Mesendoderm (in vitro differentiated cells): ENCODE measurements at regions not wholly inside any gene's neighbourhood (a gene's known extent, or its start where the extent isn't known, plus 50 kb on each side); places are given as distances from the start of the nearest gene placed in this dataset.
A peak's percentile ranks its signal among the peaks of the same experiment; 100 is the strongest.

Experiments
- DNase-seq: peaks from one replicate; pipeline ENCODE4 v3.0.0; 2013
- H2AK5ac ChIP-seq: 2 replicates; pipeline ENCODE4 v1.6.1; 2013; ENCODE audit warnings: low read length, inconsistent platforms
- H2BK120ac ChIP-seq: 2 replicates; pipeline ENCODE4 v1.6.1; 2013; ENCODE audit warnings: low read depth, mild to moderate bottlenecking, low read length, moderate library complexity, mixed read lengths
- H2BK15ac ChIP-seq: replicated peaks from 2 replicates; pipeline ENCODE4 v1.6.1; 2013; ENCODE audit warnings: low read depth, mild to moderate bottlenecking, moderate library complexity
- H2BK5ac ChIP-seq: 2 replicates; pipeline ENCODE4 v1.6.1; 2013; ENCODE audit warnings: low read length, inconsistent platforms
- H3K18ac ChIP-seq: 2 replicates; pipeline ENCODE4 v1.6.1; 2013; ENCODE audit warnings: mild to moderate bottlenecking, low read length, mixed read lengths
- H3K23ac ChIP-seq: one replicate; pipeline ENCODE4 v1.6.1; 2013; ENCODE audit warnings: low read length
- H3K27ac ChIP-seq: 2 replicates; pipeline ENCODE4 v1.5.1; 2013; ENCODE audit warnings: low read depth, mild to moderate bottlenecking, inconsistent platforms, low read length, moderate library complexity
- H3K27me3 ChIP-seq: 2 replicates; pipeline ENCODE4 v1.6.1; 2013; ENCODE audit warnings: low read length, control low read depth, mild to moderate bottlenecking, inconsistent platforms; ENCODE audit not compliant: insufficient read depth, poor library complexity
- H3K36me3 ChIP-seq: 2 replicates; pipeline ENCODE4 v1.6.1; 2013; ENCODE audit warnings: low read length, inconsistent platforms; ENCODE audit not compliant: control insufficient read depth, insufficient read depth
- H3K4ac ChIP-seq: one replicate; pipeline ENCODE4 v1.6.1; 2013; ENCODE audit warnings: low read depth, mild to moderate bottlenecking, low read length, moderate library complexity
- H3K4me1 ChIP-seq: 2 replicates; pipeline ENCODE4 v1.6.1; 2013; ENCODE audit warnings: low read depth, low read length, inconsistent platforms; ENCODE audit not compliant: control insufficient read depth
- H3K4me2 ChIP-seq: 2 replicates; pipeline ENCODE4 v1.6.1; 2013; ENCODE audit warnings: low read length
- H3K4me3 ChIP-seq: 2 replicates; pipeline ENCODE4 v1.5.1; 2013; ENCODE audit warnings: mild to moderate bottlenecking, low read length
- H3K56ac ChIP-seq: one replicate; pipeline ENCODE4 v1.6.1; 2013; ENCODE audit warnings: low read length
- H3K79me1 ChIP-seq: 2 replicates; pipeline ENCODE4 v1.6.1; 2013; ENCODE audit warnings: low read length, inconsistent platforms
- H3K79me2 ChIP-seq: 2 replicates; pipeline ENCODE4 v1.6.1; 2013; ENCODE audit warnings: mild to moderate bottlenecking, low read length; ENCODE audit not compliant: control insufficient read depth, insufficient read depth
- H3K9ac ChIP-seq: 2 replicates; pipeline ENCODE4 v1.6.1; 2013; ENCODE audit warnings: low read length, inconsistent platforms
- H4K5ac ChIP-seq: one replicate; pipeline ENCODE4 v1.6.1; 2013; ENCODE audit warnings: low read length
- H4K8ac ChIP-seq: one replicate; pipeline ENCODE4 v1.6.1; 2013; ENCODE audit warnings: low read depth, mild to moderate bottlenecking, control low read depth, low read length, moderate library complexity
- WGBS: extraction: QIAGEN DNeasy Blood & Tissue Kit; methylation state at CpG from one replicate; pipeline ENCODE4 v1.1.7; 2013; ENCODE audit warnings: low lambda C conversion rate, missing lambda C conversion rate; ENCODE audit not compliant: insufficient coverage; ENCODE audit errors: extremely low coverage; 5-methylcytosine and 5-hydroxymethylcytosine counted together

- DNase-seq: peak; percentile 69
- Histone ChIP-seq H3K4ac (no peak overlapping the region), H3K4me3 (no peak overlapping the region), H4K8ac (no peak overlapping the region), H3K23ac (no peak overlapping the region), H3K56ac (no peak overlapping the region), H2BK120ac (peak overlapping the region; percentile 49), H3K36me3 (no peaks in the 10 kb centered on the region), H3K4me1 (no peaks in the 10 kb centered on the region), H2BK15ac (no peak overlapping the region), H2BK5ac (no peak overlapping the region), H3K9ac (no peak overlapping the region), H3K27me3 (no peaks in the 10 kb centered on the region), H3K79me2 (no peaks in the 10 kb centered on the region), H3K79me1 (no peaks in the 10 kb centered on the region), H3K27ac (no peak overlapping the region), H2AK5ac (no peak overlapping the region), H3K4me2 (no peak overlapping the region), H3K18ac (no peak overlapping the region), H4K5ac (no peak overlapping the region)
- no CpG with 5 or more reads among the region's 5 CpGs for WGBS
These were observed 83.2 kb upstream of the FST start for GRCh38 chr5:53397141-53397757.

DNA sequence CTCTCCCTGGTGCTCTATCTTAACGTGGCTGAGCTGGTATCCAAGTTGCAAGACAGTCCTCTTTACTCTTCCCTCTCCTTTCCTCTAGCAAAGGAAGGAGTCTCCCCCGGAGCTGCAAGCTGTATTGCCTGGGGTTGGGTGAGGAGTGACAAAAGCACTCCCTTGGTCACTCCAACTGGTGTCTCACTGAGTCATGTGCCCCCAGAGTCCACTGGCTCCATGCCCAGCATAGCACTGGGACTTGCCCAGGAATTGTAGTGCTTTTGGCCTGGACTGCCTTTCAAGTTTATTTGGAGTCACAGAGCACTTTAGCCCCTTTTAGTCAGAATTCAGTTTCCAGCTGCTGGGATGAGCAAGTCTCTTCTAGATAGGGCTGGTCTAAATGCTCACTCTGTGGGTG is 82.6 kb upstream of the FST start:
- Histone ChIP-seq H2AK5ac (no peak overlapping the region), H3K79me2 (no peaks in the 10 kb centered on the region), H3K36me3 (no peaks in the 10 kb centered on the region), H3K56ac (peak overlapping the region; percentile 68), H2BK5ac (peak overlapping the region; percentile 10), H2BK15ac (no peak overlapping the region), H3K4me2 (no peak overlapping the region), H4K8ac (no peak overlapping the region), H3K27me3 (no peaks in the 10 kb centered on the region), H3K18ac (no peak overlapping the region), H3K9ac (no peak overlapping the region), H3K4me1 (no peaks in the 10 kb centered on the region), H3K23ac (no peak overlapping the region), H3K4me3 (no peak overlapping the region), H3K79me1 (no peaks in the 10 kb centered on the region), H3K27ac (peak overlapping the region; percentile 38), H4K5ac (no peak overlapping the region), H2BK120ac (no peak overlapping the region), H3K4ac (no peak overlapping the region)
- no CpG with 5 or more reads among the region's 2 CpGs for WGBS
- peak; percentile 37 for DNase-seq

DNA sequence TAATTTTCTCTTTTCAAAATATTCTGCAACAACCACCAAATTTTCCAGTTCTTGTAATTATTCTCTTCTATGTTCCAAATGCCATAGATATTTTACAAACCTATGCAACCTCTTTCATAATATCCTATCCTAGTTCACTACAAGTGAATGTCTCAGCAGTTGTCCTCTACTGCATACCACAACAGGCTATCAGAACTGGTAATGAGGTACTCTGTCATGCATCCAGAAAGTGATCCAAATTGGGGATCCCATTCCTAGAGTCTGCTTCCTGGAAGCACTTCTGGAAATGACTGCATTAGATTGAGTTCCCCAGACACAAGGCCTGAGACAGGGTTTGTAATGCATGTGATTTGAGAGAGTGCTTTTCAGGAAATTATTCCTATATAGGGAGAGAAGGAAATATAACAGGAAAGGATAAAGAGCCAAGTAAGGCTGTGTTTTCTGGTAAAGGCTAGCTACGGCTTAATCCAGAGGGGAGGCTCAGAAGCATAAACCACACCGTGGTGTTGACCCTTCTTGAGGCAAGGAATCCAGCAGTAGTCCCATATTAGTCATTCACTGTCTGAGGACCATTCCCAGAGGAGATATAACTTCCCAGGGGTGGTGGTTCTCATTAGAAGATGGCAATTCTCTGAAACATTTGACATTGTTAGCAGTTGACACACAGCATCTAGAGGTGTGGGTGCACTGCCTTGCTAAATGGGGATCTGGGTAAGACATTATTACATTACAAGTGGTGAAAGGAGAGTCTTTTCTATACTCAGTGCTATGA is 80.3 kb upstream of the FST start:
- Histone ChIP-seq H3K36me3 (no peaks in the 10 kb centered on the region), H3K23ac (no peak overlapping the region), H3K4me3 (no peak overlapping the region), H3K56ac (no peak overlapping the region), H3K79me1 (no peaks in the 10 kb centered on the region), H4K5ac (no peak overlapping the region), H3K4me1 (no peaks in the 10 kb centered on the region), H3K18ac (no peak overlapping the region), H2BK15ac (no peak overlapping the region), H3K79me2 (no peaks in the 10 kb centered on the region), H2BK5ac (no peak overlapping the region), H2AK5ac (no peak overlapping the region), H4K8ac (no peak overlapping the region), H3K9ac (no peak overlapping the region), H3K4ac (no peak overlapping the region), H3K4me2 (no peak overlapping the region), H3K27ac (no peak overlapping the region), H3K27me3 (no peaks in the 10 kb centered on the region), H2BK120ac (no peak overlapping the region)
- WGBS: no CpG with 5 or more reads among the region's 2 CpGs
- no peak for DNase-seq

DNA sequence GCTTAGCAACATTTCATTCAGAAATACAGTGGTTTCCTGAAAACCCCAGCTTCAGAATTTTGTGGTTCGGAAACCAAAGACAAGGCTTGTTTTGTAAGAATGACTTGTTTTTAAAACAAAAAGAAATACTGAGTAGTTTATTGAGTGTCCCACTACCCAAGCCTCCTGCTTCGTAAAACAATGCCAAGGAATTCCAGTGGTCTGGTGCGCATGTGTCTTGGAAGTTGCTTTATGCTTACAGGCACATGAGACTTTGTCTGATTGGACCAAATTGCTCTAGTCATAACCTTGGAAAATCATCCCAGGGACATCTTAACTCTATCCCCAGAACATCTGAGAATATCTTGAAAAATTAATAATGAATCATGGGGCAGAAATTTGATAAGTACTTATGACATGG is 77.1 kb upstream of the FST start:
- Histone ChIP-seq H3K23ac (no peak overlapping the region), H4K5ac (no peak overlapping the region), H3K27ac (no peak overlapping the region), H2AK5ac (no peak overlapping the region), H3K36me3 (no peaks in the 10 kb centered on the region), H4K8ac (no peak overlapping the region), H3K9ac (no peak overlapping the region), H2BK15ac (no peak overlapping the region), H3K4ac (no peak overlapping the region), H3K79me2 (no peaks in the 10 kb centered on the region), H3K4me2 (no peak overlapping the region), H3K56ac (no peak overlapping the region), H3K4me1 (no peaks in the 10 kb centered on the region), H3K18ac (no peak overlapping the region), H3K4me3 (no peak overlapping the region), H2BK5ac (no peak overlapping the region), H3K27me3 (no peaks in the 10 kb centered on the region), H3K79me1 (no peaks in the 10 kb centered on the region), H2BK120ac (no peak overlapping the region)
- no CpG with 5 or more reads among the region's 3 CpGs for WGBS
- no peak for DNase-seq

GRCh38 chr5:53403758-53404157 is 76.7 kb upstream of the FST start:
- no peak overlapping the region for H3K4me2 ChIP-seq
- no peak overlapping the region for H4K5ac ChIP-seq
- no CpG with 5 or more reads among the region's 2 CpGs for WGBS
- no peak overlapping the region for H2BK120ac ChIP-seq
- H3K9ac ChIP-seq: no peak overlapping the region
- no peak overlapping the region for H2AK5ac ChIP-seq
- no peaks in the 10 kb centered on the region for H3K79me2 ChIP-seq
- H2BK5ac ChIP-seq: no peak overlapping the region
- H3K27me3 ChIP-seq: no peaks in the 10 kb centered on the region
- no peaks in the 10 kb centered on the region for H3K36me3 ChIP-seq
- H2BK15ac ChIP-seq: no peak overlapping the region
- no peaks in the 10 kb centered on the region for H3K79me1 ChIP-seq
- H3K4me1 ChIP-seq: no peaks in the 10 kb centered on the region
- no peak overlapping the region for H3K4ac ChIP-seq
- no peak overlapping the region for H3K56ac ChIP-seq
- H3K4me3 ChIP-seq: no peak overlapping the region
- no peak overlapping the region for H3K27ac ChIP-seq
- no peak overlapping the region for H4K8ac ChIP-seq
- DNase-seq: no peak
- H3K18ac ChIP-seq: no peak overlapping the region
- H3K23ac ChIP-seq: no peak overlapping the region
